Activated B cell treated with CpG ODN at 0.5 μM for 24 hours (primary cell): ENCODE measurements at regions not wholly inside any gene's neighbourhood (a gene's known extent, or its start where the extent isn't known, plus 50 kb on each side); places are given as distances from the start of the nearest gene placed in this dataset.

Experiments
- ATAC-seq: fragments of 200-7000 bp; cut with Tn5 transposase; one replicate; pipeline ENCODE4 v1.10.0; 2021; ENCODE audit warnings: low read depth, mild to moderate bottlenecking, moderate library complexity
- CTCF ChIA-PET: fragments of 350-600 bp; sonication (Branson Sonifier 250); formaldehyde crosslinking; loops from one replicate; lab custom pipeline; 2021; ENCODE audit warnings: antibody characterized with exemption; lab: Charles Lee
- POLR2A ChIA-PET: fragments of 350-600 bp; sonication (Branson Sonifier 250); formaldehyde crosslinking; loops from one replicate; lab custom pipeline; 2021; ENCODE audit warnings: antibody characterized with exemption; lab: Charles Lee
- DNase-seq: peaks from one replicate; pipeline ENCODE4 v3.0.0; 2022
- H3K27ac Mint-ChIP-seq: one replicate; pipeline ENCODE4 v1.8.0; 2020; ENCODE audit warnings: mixed read lengths
- H3K27me3 Mint-ChIP-seq: one replicate; pipeline ENCODE4 v1.8.0; 2021; ENCODE audit warnings: mixed read lengths
- H3K36me3 Mint-ChIP-seq: one replicate; pipeline ENCODE4 v1.8.0; 2021; ENCODE audit warnings: low read depth, mixed read lengths
- H3K4me1 Mint-ChIP-seq: one replicate; pipeline ENCODE4 v1.8.0; 2021; ENCODE audit warnings: mixed read lengths
- H3K4me3 Mint-ChIP-seq: one replicate; pipeline ENCODE4 v1.8.0; 2020; ENCODE audit warnings: mild to moderate bottlenecking, mixed read lengths
- H3K9me3 Mint-ChIP-seq: one replicate; pipeline ENCODE4 v1.8.0; 2020; ENCODE audit warnings: mixed read lengths
- CTCF ChIP-seq: fragments of 200-600 bp; IDR thresholded peaks from one replicate; pipeline ENCODE4 v1.8.0; 2022; ENCODE audit warnings: antibody characterized with exemption, mild to moderate bottlenecking
- intact Hi-C: fragments of 100-400 bp; cut with micrococcal nuclease; formaldehyde crosslinking; loops from one replicate; pipeline ENCODE4 v1.15.1; 2024

- ChIA-PET POLR2A (no interaction called here), CTCF (no interaction called here)
- intact Hi-C loops, result no loop called here
- H3K4me3 Mint-ChIP-seq, result no peak overlapping the region
- no peak for TF ChIP-seq CTCF
- no peaks in the 10 kb centered on the region for H3K27me3 Mint-ChIP-seq
- no peaks in the 10 kb centered on the region for H3K9me3 Mint-ChIP-seq
- no peak overlapping the region for H3K27ac Mint-ChIP-seq
- DNase-seq (no peak), ATAC-seq (no peak)
- no peaks in the 10 kb centered on the region for H3K4me1 Mint-ChIP-seq
- no peaks in the 10 kb centered on the region for H3K36me3 Mint-ChIP-seq
These were observed 238.3 kb downstream of the EN1 start for GRCh38 chr2:118609138-118609537.

GRCh38 chr2:118607641-118608040, 239.8 kb downstream of the EN1 start:
- no peak overlapping the region for H3K4me3 Mint-ChIP-seq
- no peak for TF ChIP-seq CTCF
- no peaks in the 10 kb centered on the region for H3K4me1 Mint-ChIP-seq
- H3K27me3 Mint-ChIP-seq, result no peaks in the 10 kb centered on the region
- DNase-seq (no peak), ATAC-seq (no peak)
- H3K27ac Mint-ChIP-seq, result no peak overlapping the region
- ChIA-PET POLR2A (no interaction called here), CTCF (no interaction called here)
- H3K36me3 Mint-ChIP-seq, result no peaks in the 10 kb centered on the region
- H3K9me3 Mint-ChIP-seq, result no peaks in the 10 kb centered on the region
- intact Hi-C loops, result no loop called here

GRCh38 chr2:118604811-118605210, 242.6 kb downstream of the EN1 start:
- ATAC-seq (no peak), DNase-seq (no peak)
- ChIA-PET CTCF (no interaction called here), POLR2A (no interaction called here)
- Mint-ChIP-seq H3K27ac (no peak overlapping the region), H3K4me1 (no peaks in the 10 kb centered on the region), H3K4me3 (no peak overlapping the region), H3K36me3 (no peaks in the 10 kb centered on the region), H3K9me3 (peaks cover 4% of the 10 kb centered on the region), H3K27me3 (no peaks in the 10 kb centered on the region)
- intact Hi-C loops, result no loop called here
- no peak for TF ChIP-seq CTCF

GRCh38 chr2:118604371-118604770, 243.1 kb downstream of the EN1 start:
- ChIA-PET POLR2A (no interaction called here), CTCF (no interaction called here)
- H3K36me3 Mint-ChIP-seq, result no peaks in the 10 kb centered on the region
- H3K4me3 Mint-ChIP-seq, result no peak overlapping the region
- no peaks in the 10 kb centered on the region for H3K27me3 Mint-ChIP-seq
- DNase-seq, result no peak
- TF ChIP-seq CTCF, result no peak
- intact Hi-C loops, result no loop called here
- no peak overlapping the region for H3K27ac Mint-ChIP-seq
- H3K9me3 Mint-ChIP-seq, result peaks cover 4% of the 10 kb centered on the region
- ATAC-seq, result no peak
- H3K4me1 Mint-ChIP-seq, result no peaks in the 10 kb centered on the region

GRCh38 chr2:118599141-118599540, 248.3 kb downstream of the EN1 start:
- Mint-ChIP-seq H3K9me3 (peaks cover 4% of the 10 kb centered on the region), H3K27ac (no peak overlapping the region), H3K4me3 (no peak overlapping the region), H3K36me3 (no peaks in the 10 kb centered on the region), H3K27me3 (no peaks in the 10 kb centered on the region), H3K4me1 (no peaks in the 10 kb centered on the region)
- POLR2A ChIA-PET, result no interaction called here
- ATAC-seq, result no peak
- TF ChIP-seq CTCF, result no peak
- intact Hi-C loops, result no loop called here
- CTCF ChIA-PET, result no interaction called here
- DNase-seq, result no peak
